Gastroesophageal sphincter (tissue), 4 donors: ENCODE measurements at regions not wholly inside any gene's neighbourhood (a gene's known extent, or its start where the extent isn't known, plus 50 kb on each side); places are given as distances from the start of the nearest gene placed in this dataset.

Experiments
- ATAC-seq: fragments of 150-250 bp; one replicate; pipeline ENCODE4 v1.9.1; 2016; ENCODE audit warnings: mild to moderate bottlenecking, moderate library complexity
- H3K27ac ChIP-seq, 4 donors: fragments of 200-600 bp; sonication (generic) in 3 of 4; 1 replicate in 3 of 4; 2 replicates in 1 of 4; pipeline ENCODE4 v1.5.1; 2016 to 2019
- H3K27me3 ChIP-seq: fragments of 200-600 bp; sonication (generic); one replicate; pipeline ENCODE4 v1.5.1; 2019
- H3K36me3 ChIP-seq, 2 donors: fragments of 200-600 bp; sonication (generic); one replicate each; pipeline ENCODE4 v1.5.1; 2019; ENCODE audit warnings: control low read depth in 1 of 2
- H3K4me1 ChIP-seq, 3 donors: fragments of 200-600 bp; sonication (generic); 1 replicate in 2 of 3; 2 replicates in 1 of 3; pipeline ENCODE4 v1.5.1; 2016 to 2019; ENCODE audit warnings: control low read depth in 2 of 3
- H3K4me3 ChIP-seq, 2 donors: fragments of 200-600 bp; sonication (generic); one replicate each; pipeline ENCODE4 v1.5.1; 2019; ENCODE audit warnings: mild to moderate bottlenecking in 1 of 2, moderate library complexity in 1 of 2
- H3K9me3 ChIP-seq, 3 donors: fragments of 200-600 bp; sonication (generic); one replicate each; pipeline ENCODE4 v1.5.1; 2017 to 2019; ENCODE audit warnings: control low read depth in 2 of 3
- CTCF ChIP-seq, 4 experiments: fragments of 200-600 bp in 2 of 4; fragments of 450-650 bp in 2 of 4; sonication (generic) in 1 of 4; IDR thresholded peaks; one replicate each; pipeline ENCODE4 v1.5.1; 2017 to 2019; ENCODE audit warnings: antibody characterized with exemption in 4 of 4, mild to moderate bottlenecking in 2 of 4, moderate library complexity in 2 of 4
- EP300 ChIP-seq: sonication (generic); formaldehyde crosslinking; IDR thresholded peaks from one replicate; pipeline ENCODE4 v1.6.1; 2017; ENCODE audit warnings: antibody characterized with exemption, mild to moderate bottlenecking
- POLR2A ChIP-seq, 2 donors: fragments of 450-650 bp; IDR thresholded peaks; one replicate each; pipeline ENCODE4 v1.6.1; 2017; ENCODE audit warnings: antibody characterized with exemption in 2 of 2, mild to moderate bottlenecking in 2 of 2, moderate library complexity in 1 of 2
- POLR2AphosphoS5 ChIP-seq: sonication (generic); formaldehyde crosslinking; IDR thresholded peaks from one replicate; pipeline ENCODE4 v1.6.1; 2017; ENCODE audit warnings: antibody characterized with exemption
- WGBS, 2 donors: methylation state at CpG; one replicate each; pipeline ENCODE4 v1.1.5; 2018; ENCODE audit warnings: low coverage in 1 of 2; 5-methylcytosine and 5-hydroxymethylcytosine counted together

DNA sequence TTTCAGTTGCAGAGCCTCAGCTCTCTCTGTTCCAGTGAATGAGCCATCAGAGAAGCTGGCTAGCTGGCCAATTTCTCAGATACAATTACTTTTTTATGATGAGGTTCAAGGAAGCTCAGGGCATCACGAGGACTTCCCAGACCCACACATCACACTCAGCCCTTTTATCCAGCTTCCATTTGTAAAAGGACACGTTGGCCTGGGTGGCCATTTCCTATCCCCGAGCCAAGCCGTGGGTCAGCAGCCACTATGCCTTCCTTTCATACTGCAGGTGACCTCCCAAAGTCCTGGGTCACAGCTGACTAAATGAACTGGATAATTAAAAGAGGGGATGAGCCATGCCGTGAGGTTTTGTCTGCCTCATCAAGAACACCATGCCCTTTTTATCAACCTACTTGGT lies 236.9 kb upstream of the PPARGC1A start:
- Histone ChIP-seq H3K4me1 (no peaks in the 10 kb centered on the region), H3K9me3 (no peaks in the 10 kb centered on the region), H3K4me3 (no peak overlapping the region), H3K27ac (no peak overlapping the region), H3K27me3 (no peaks in the 10 kb centered on the region), H3K36me3 (no peaks in the 10 kb centered on the region)
- ATAC-seq: no peak
- TF ChIP-seq POLR2A (IDR thresholded peaks at IDR 0.05) (no peak), EP300 (no peak), POLR2AphosphoS5 (no peak), CTCF (IDR thresholded peaks at IDR 0.05) (no peak)
- WGBS, 2 donors: 54 to 65% methylated on average over 4 of the region's 5 CpGs

DNA sequence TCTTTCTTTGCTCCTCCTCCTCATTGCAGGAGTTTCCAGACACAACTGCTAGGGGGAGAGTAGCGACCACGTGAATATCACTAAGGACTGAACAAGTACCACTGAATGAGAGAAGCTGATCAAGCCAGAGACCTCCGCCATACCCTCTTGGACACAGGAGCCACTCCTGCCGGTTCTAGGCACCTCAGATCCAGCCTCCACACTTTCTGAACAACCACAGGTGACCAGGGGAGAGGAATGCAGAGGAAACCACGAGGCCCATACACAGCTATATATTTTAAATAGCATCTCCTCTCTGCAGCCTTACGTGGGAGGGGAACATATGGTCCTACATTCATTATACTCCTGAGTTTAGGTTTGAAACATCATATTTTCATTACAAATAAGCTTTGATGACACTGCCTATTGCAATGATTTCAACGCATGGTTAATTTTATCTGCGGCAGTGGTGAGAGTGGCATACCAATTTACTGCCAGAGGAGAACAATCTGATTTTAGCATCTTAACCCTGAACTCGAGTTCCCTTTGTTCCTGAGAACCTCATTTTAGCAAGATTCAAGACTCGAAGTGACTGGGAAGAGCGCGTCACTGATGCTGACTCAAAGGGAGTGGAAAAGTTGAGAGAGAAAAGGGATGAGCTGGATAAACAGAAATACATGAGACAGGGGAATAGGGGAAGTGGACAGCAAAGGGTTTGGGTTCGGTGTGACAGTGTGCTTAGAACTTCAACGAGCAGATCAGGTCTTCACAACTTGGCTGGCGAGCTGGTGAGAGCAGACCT lies 231.7 kb upstream of the PPARGC1A start:
- no peak for ATAC-seq
- no peak overlapping the region for H3K27ac ChIP-seq
- H3K4me1 ChIP-seq: no peaks in the 10 kb centered on the region
- no peak overlapping the region for H3K4me3 ChIP-seq
- 74 to 79% methylated on average over 13 of the region's 15 CpGs for WGBS, 2 donors
- H3K27me3 ChIP-seq: no peaks in the 10 kb centered on the region
- no peaks in the 10 kb centered on the region for H3K9me3 ChIP-seq
- TF ChIP-seq CTCF (IDR thresholded peaks at IDR 0.05) (no peak), EP300 (no peak), POLR2AphosphoS5 (no peak), POLR2A (IDR thresholded peaks at IDR 0.05) (no peak)
- H3K36me3 ChIP-seq: no peaks in the 10 kb centered on the region

GRCh38 chr4:24117975-24118374 lies 228.1 kb upstream of the PPARGC1A start:
- Histone ChIP-seq H3K36me3 (no peaks in the 10 kb centered on the region), H3K9me3 (no peaks in the 10 kb centered on the region), H3K4me3 (no peak overlapping the region), H3K27me3 (no peaks in the 10 kb centered on the region), H3K4me1 (no peaks in the 10 kb centered on the region), H3K27ac (no peak overlapping the region)
- TF ChIP-seq EP300: no peak
- TF ChIP-seq POLR2AphosphoS5: no peak
- no peak for TF ChIP-seq CTCF (IDR thresholded peaks at IDR 0.05)
- no peak for TF ChIP-seq POLR2A (IDR thresholded peaks at IDR 0.05)
- 48 to 73% methylated on average over 5 of the region's 8 CpGs for WGBS, 2 donors
- no peak for ATAC-seq

DNA sequence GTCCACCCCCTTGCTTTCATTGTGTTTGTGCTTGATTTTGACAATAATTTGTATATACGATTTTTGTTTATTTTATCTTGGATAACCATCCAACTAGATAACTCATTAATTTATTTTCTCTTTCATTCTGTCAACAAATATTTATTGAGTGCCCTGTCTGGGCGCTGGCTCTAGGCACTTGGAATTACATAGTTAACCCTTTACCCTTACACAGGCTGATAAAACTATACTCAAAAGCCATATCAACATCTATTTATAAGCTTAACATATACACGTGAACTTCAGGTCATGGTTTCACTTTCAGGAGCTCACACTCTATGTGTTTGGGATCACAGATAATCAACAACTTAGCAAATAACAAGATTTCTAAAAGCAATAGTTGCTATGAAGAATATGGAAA lies 226.3 kb upstream of the PPARGC1A start:
- no peak overlapping the region for H3K4me3 ChIP-seq
- H3K9me3 ChIP-seq: no peaks in the 10 kb centered on the region
- no peak overlapping the region for H3K27ac ChIP-seq
- H3K36me3 ChIP-seq: no peaks in the 10 kb centered on the region
- 72 to 88% methylated on average over 3 of the region's 3 CpGs for WGBS, 2 donors
- no peak for TF ChIP-seq EP300
- TF ChIP-seq POLR2AphosphoS5: no peak
- no peak for TF ChIP-seq POLR2A (IDR thresholded peaks at IDR 0.05)
- TF ChIP-seq CTCF (IDR thresholded peaks at IDR 0.05): no peak
- H3K27me3 ChIP-seq: no peaks in the 10 kb centered on the region
- ATAC-seq: no peak
- H3K4me1 ChIP-seq: no peaks in the 10 kb centered on the region

DNA sequence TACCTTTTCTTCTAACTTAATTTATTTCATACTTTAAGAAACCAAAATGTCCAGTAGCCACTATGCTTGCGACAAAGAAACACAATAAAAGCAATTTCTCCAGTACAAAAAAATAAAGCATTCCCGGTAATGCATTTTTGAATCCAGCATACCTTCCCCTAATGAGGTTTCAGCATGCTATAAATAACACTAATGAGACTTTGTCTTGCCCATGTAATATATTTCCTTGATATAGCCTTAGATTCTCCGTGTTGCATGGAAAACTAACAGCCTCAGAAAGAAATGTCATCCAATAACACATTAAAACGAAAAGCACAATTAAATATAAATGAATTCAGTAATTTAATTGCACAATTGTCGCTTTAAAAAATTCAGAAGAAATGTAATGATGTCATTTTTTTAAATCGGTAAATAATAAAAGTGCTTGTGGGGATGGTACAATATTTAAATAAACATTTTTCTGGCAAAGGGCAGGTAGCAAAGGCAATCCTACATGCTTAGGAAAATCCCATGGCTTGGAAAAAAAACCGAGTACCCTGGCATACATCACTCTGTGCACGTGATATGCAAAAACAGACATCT lies 225.2 kb upstream of the PPARGC1A start:
- Histone ChIP-seq H3K4me3 (no peak overlapping the region), H3K4me1 (no peaks in the 10 kb centered on the region), H3K27ac (no peak overlapping the region), H3K27me3 (no peaks in the 10 kb centered on the region), H3K9me3 (no peaks in the 10 kb centered on the region), H3K36me3 (no peaks in the 10 kb centered on the region)
- WGBS, 2 donors: 86 to 89% methylated on average over 8 of the region's 8 CpGs
- ATAC-seq: no peak
- TF ChIP-seq POLR2A (IDR thresholded peaks at IDR 0.05) (no peak), EP300 (no peak), POLR2AphosphoS5 (no peak), CTCF (IDR thresholded peaks at IDR 0.05) (no peak)
